SK-N-SH (cell line): ENCODE measurements at regions not wholly inside any gene's neighbourhood (a gene's known extent, or its start where the extent isn't known, plus 50 kb on each side); places are given as distances from the start of the nearest gene placed in this dataset.

ENCODE experiments used
- EZH2phosphoT487 ChIP-seq: fragments of 200-600 bp; sonication (generic); IDR thresholded peaks from 2 replicates; pipeline ENCODE4 v1.6.1; 2017; ENCODE audit warnings: low read depth, mixed run types, mild to moderate bottlenecking, antibody characterized with exemption, moderate library complexity, borderline replicate concordance
- FOXJ3 ChIP-seq: sonication (generic); formaldehyde crosslinking; IDR thresholded peaks from 2 replicates; pipeline ENCODE4 v1.5.1; 2020; ENCODE audit warnings: mild to moderate bottlenecking, missing genetic modification reagents
- POLR2AphosphoS5 ChIP-seq: IDR thresholded peaks from 2 replicates; pipeline ENCODE4 v1.6.1; 2012; ENCODE audit warnings: low read depth, low read length
- TAF1 ChIP-seq: IDR thresholded peaks from 2 replicates; pipeline ENCODE4 v1.6.1; 2012; ENCODE audit warnings: low read depth, mild to moderate bottlenecking, low read length, moderate library complexity, borderline replicate concordance
- USF2 ChIP-seq: fragments of 150-350 bp; IDR thresholded peaks from 2 replicates; pipeline ENCODE4 v1.6.1; 2017; ENCODE audit warnings: antibody characterized with exemption, low read length, low read depth, borderline replicate concordance
- YY1 ChIP-seq: IDR thresholded peaks from 2 replicates; pipeline ENCODE4 v1.4.0; 2012; ENCODE audit warnings: low read depth, mild to moderate bottlenecking
- TF ChIP-seq, protein P1 (sequence below): fragments of 200-600 bp; sonication (generic); IDR thresholded peaks from 2 replicates; pipeline ENCODE4 v1.6.1; 2017; ENCODE audit warnings: antibody characterized with exemption, mild to moderate bottlenecking, moderate library complexity
- TF ChIP-seq, protein P2 (sequence below): fragments of 150-350 bp; IDR thresholded peaks from 2 replicates; pipeline ENCODE4 v1.6.1; 2016; ENCODE audit warnings: mild to moderate bottlenecking, low read depth, low read length

GRCh38 chr4:82069883-82070638 is 303.7 kb downstream of the HNRNPD start:
- no peak for TF ChIP-seq EZH2phosphoT487
- TF ChIP-seq, protein P1, sequence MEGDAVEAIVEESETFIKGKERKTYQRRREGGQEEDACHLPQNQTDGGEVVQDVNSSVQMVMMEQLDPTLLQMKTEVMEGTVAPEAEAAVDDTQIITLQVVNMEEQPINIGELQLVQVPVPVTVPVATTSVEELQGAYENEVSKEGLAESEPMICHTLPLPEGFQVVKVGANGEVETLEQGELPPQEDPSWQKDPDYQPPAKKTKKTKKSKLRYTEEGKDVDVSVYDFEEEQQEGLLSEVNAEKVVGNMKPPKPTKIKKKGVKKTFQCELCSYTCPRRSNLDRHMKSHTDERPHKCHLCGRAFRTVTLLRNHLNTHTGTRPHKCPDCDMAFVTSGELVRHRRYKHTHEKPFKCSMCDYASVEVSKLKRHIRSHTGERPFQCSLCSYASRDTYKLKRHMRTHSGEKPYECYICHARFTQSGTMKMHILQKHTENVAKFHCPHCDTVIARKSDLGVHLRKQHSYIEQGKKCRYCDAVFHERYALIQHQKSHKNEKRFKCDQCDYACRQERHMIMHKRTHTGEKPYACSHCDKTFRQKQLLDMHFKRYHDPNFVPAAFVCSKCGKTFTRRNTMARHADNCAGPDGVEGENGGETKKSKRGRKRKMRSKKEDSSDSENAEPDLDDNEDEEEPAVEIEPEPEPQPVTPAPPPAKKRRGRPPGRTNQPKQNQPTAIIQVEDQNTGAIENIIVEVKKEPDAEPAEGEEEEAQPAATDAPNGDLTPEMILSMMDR = no peak
- TF ChIP-seq POLR2AphosphoS5 = no peak
- no peak for TF ChIP-seq USF2
- TF ChIP-seq TAF1 = no peak
- no peak for TF ChIP-seq FOXJ3 (CRISPR knock-in tag)
- TF ChIP-seq YY1 = no peak
- TF ChIP-seq, protein P2, sequence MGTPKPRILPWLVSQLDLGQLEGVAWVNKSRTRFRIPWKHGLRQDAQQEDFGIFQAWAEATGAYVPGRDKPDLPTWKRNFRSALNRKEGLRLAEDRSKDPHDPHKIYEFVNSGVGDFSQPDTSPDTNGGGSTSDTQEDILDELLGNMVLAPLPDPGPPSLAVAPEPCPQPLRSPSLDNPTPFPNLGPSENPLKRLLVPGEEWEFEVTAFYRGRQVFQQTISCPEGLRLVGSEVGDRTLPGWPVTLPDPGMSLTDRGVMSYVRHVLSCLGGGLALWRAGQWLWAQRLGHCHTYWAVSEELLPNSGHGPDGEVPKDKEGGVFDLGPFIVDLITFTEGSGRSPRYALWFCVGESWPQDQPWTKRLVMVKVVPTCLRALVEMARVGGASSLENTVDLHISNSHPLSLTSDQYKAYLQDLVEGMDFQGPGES = no peak
